NB4 (cell line): ENCODE measurements at regions not wholly inside any gene's neighbourhood (a gene's known extent, or its start where the extent isn't known, plus 50 kb on each side); places are given as distances from the start of the nearest gene placed in this dataset.

Experiments used
- DNase-seq: peaks from one replicate; pipeline ENCODE4 v3.0.0; 2010; ENCODE audit warnings: low read depth
- H3K4me3 ChIP-seq: one replicate; pipeline ENCODE4 v1.5.1; 2011; ENCODE audit warnings: mild to moderate bottlenecking, low read depth, low read length, moderate library complexity
- MYC ChIP-seq: IDR thresholded peaks from 2 replicates; pipeline ENCODE4 v1.6.1; 2011; ENCODE audit warnings: low read depth, low read length
- POLR2A ChIP-seq: IDR thresholded peaks from 2 replicates; pipeline ENCODE4 v1.6.1; 2011; ENCODE audit warnings: mild to moderate bottlenecking; ENCODE audit not compliant: insufficient read length; ENCODE audit errors: extremely low read depth
- TF ChIP-seq, protein P1 (sequence below): IDR thresholded peaks from 2 replicates; pipeline ENCODE4 v1.6.1; 2011; ENCODE audit warnings: low read depth, low read length
- TF ChIP-seq, protein P2 (sequence below): IDR thresholded peaks from one replicate; pipeline ENCODE4 v1.5.1; 2012; ENCODE audit warnings: low read depth, low read length

DNA sequence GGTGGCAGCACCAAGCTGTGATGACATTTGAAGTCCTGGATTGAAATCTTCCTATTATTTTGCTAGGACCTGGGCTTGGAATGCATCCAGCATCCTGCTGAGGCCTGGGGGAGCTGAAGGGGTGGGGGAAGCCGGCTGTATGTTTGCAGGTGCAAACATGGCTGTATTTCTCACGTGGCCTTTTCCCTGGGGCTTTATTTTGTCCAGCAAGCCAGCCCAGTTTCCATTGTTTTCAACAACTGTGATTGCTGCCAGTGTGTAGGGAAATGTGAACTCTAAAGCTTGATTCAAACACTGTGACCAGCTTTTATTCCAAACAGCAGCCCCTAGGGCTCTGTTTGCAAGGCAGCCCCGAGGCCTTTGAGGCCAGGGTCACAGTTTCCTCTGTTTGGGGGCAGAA, 683.0 kb downstream of the DHX35 start:
- DNase-seq = no peak

DNA sequence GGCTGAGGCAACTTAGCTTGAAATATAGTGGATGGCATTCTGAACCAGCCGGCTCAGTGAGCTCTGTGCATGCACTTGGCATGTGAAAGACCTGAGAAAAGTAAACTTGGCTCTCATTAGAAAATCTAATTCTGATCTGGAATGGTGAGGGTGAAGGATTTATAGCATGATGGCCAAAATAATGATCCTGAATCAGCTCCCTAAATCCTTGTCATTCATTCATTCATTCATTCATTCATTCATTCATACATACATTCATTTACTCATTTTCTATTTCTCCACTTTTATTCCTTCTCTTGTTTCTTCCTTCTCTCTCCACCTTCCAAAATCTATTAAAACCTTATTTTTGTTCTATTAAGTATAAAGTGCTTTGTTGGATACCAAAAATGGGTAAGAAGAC, 681.1 kb downstream of the DHX35 start:
- TF ChIP-seq POLR2A (no peak), MYC (no peak)
- TF ChIP-seq, protein P1, sequence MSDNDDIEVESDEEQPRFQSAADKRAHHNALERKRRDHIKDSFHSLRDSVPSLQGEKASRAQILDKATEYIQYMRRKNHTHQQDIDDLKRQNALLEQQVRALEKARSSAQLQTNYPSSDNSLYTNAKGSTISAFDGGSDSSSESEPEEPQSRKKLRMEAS = no peak
- TF ChIP-seq, protein P2, sequence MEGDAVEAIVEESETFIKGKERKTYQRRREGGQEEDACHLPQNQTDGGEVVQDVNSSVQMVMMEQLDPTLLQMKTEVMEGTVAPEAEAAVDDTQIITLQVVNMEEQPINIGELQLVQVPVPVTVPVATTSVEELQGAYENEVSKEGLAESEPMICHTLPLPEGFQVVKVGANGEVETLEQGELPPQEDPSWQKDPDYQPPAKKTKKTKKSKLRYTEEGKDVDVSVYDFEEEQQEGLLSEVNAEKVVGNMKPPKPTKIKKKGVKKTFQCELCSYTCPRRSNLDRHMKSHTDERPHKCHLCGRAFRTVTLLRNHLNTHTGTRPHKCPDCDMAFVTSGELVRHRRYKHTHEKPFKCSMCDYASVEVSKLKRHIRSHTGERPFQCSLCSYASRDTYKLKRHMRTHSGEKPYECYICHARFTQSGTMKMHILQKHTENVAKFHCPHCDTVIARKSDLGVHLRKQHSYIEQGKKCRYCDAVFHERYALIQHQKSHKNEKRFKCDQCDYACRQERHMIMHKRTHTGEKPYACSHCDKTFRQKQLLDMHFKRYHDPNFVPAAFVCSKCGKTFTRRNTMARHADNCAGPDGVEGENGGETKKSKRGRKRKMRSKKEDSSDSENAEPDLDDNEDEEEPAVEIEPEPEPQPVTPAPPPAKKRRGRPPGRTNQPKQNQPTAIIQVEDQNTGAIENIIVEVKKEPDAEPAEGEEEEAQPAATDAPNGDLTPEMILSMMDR = no peak
- no peak overlapping the region for H3K4me3 ChIP-seq
- no peak for DNase-seq

More for the DNA sequence above, 683.0 kb downstream of the DHX35 start:
- H3K4me3 ChIP-seq = no peak overlapping the region
- TF ChIP-seq, protein P2 = no peak
- TF ChIP-seq, protein P1 = no peak
- TF ChIP-seq POLR2A = no peak
- no peak for TF ChIP-seq MYC

DNA sequence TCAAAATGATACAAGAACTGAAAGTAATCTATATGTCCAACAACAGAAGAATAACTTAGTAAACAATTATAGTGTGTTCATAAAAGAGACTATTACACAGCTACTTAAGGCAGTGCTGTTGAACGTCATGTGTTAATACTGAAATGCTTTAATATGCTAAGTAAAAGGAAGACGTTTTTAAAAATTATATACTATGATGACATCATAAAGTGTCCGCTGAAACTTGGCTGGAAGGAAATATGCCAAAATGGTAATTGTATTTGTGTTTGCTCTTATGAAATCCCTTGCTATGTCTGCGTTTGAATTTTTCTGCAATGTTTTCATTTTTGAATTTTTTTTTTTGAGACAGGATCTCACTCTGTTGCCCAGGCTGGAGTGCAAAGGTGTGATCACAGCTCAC, 679.3 kb downstream of the DHX35 start:
- TF ChIP-seq, protein P2 = no peak
- TF ChIP-seq MYC = no peak
- TF ChIP-seq, protein P1 = no peak
- TF ChIP-seq POLR2A = no peak
- no peak overlapping the region for H3K4me3 ChIP-seq
- no peak for DNase-seq

DNA sequence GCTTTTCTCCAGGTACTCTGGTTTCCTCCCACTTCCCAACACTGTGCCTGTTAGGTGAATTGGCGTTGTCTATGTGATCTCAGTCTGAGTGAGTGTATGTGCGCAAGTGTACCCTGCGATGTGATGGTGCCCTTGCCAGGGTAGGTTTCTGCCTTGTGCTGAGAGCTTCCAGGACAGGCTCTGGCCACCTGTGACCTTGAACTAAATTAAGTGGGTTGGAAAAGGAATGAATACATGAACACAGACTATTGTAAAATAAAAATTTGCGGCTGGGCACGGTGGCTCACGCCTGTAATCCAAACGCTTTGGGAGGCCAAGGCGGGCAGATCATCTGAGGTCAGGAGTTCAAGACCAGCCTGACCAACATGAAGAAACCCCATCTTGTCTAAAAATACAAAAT, 678.0 kb downstream of the DHX35 start:
- TF ChIP-seq MYC (no peak), POLR2A (no peak)
- TF ChIP-seq, protein P1 = no peak
- TF ChIP-seq, protein P2 = no peak
- no peak overlapping the region for H3K4me3 ChIP-seq
- DNase-seq = no peak

DNA sequence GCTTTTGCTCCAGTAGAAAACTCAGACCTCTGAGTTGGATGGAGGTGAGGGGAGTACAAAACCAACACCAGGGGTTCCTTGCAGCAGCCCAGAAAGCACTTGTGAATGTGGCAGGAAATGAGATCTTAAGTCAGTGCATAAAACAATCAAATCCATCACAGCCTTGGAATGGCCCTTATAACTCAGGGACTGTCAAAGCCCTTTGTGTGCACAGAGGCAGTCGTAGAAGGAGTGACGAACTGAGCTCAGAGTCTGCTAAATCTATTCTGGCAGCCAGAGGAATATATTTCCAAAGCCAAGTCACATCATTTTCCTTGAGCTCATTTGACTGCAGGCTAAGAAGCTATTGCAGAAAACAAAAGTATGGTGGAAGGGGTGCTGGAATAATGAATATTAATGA, 676.6 kb downstream of the DHX35 start:
- no peak overlapping the region for H3K4me3 ChIP-seq
- no peak for DNase-seq
- TF ChIP-seq, protein P1 = no peak

DNA sequence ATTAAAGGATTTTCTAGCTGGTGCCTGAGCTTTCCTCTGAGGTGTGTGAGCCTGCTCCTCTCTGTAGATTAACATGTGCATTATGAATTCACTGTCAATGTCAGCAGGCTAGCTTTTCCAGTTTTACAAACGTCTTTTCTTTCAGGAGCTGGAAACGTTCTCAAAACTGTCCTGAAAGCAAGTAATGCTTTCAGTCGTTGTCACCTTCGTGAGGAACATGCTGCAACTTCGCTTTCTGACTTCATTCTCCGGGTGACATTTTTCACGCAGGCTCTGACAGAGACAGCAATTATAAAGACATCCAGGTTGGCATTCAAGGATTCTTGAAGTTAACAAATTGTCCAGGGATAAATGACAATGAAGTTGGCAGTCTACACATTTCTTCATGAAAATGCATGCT, 671.5 kb downstream of the DHX35 start:
- no peak overlapping the region for H3K4me3 ChIP-seq
- TF ChIP-seq, protein P1 = no peak
- TF ChIP-seq MYC = no peak
- no peak for TF ChIP-seq POLR2A
- TF ChIP-seq, protein P2 = no peak
- no peak for DNase-seq
